ENCODE measurements at regions not wholly inside any gene's neighbourhood (a gene's known extent, or its start where the extent isn't known, plus 50 kb on each side); places are given as distances from the start of the nearest gene placed in this dataset.
"Not testable (repeated sequence)": the region's sequence is repeated elsewhere in the genome, so short reads cannot be mapped to it uniquely, and the experiment has no call there.

GRCh38 chr12:61563665-61564450, 696.3 kb upstream of the USP15 start:
- Mint-ChIP-seq H3K4me3 (no peak overlapping the region), H3K4me1 (no peaks in the 10 kb centered on the region), H3K27ac (no peak overlapping the region), H3K36me3 (no peaks in the 10 kb centered on the region), H3K9me3 (peaks cover 0 to 13% (median 0%) of the 10 kb centered on the region in 3 donors), H3K27me3 (no peaks in the 10 kb centered on the region)

- Mint-ChIP-seq H3K27me3 (no peaks in the 10 kb centered on the region), H3K9me3 (peaks cover 0 to 13% (median 0%) of the 10 kb centered on the region in 3 donors), H3K4me3 (no peak overlapping the region), H3K4me1 (no peaks in the 10 kb centered on the region), H3K36me3 (no peaks in the 10 kb centered on the region), H3K27ac (no peak overlapping the region)
These were observed 695.7 kb upstream of the USP15 start for GRCh38 chr12:61564466-61564865.

- no peaks in the 10 kb centered on the region for H3K27me3 Mint-ChIP-seq
- H3K9me3 Mint-ChIP-seq, result peaks cover 0 to 10% (median 0%) of the 10 kb centered on the region in 3 donors
- H3K4me1 Mint-ChIP-seq, result no peaks in the 10 kb centered on the region
- no peak overlapping the region for H3K27ac Mint-ChIP-seq
- no peak overlapping the region for H3K4me3 Mint-ChIP-seq
- no peaks in the 10 kb centered on the region for H3K36me3 Mint-ChIP-seq
These were observed 694.0 kb upstream of the USP15 start for GRCh38 chr12:61566183-61566582.

- no peak overlapping the region for H3K27ac Mint-ChIP-seq
- no peaks in the 10 kb centered on the region for H3K36me3 Mint-ChIP-seq
- no peak overlapping the region for H3K4me3 Mint-ChIP-seq
- peaks cover 0 to 11% (median 2%) of the 10 kb centered on the region in 3 donors for H3K9me3 Mint-ChIP-seq
- no peaks in the 10 kb centered on the region for H3K27me3 Mint-ChIP-seq
- H3K4me1 Mint-ChIP-seq, result no peaks in the 10 kb centered on the region
These were observed 685.9 kb upstream of the USP15 start for GRCh38 chr12:61574339-61574738.

GRCh38 chr12:61584943-61585342, 675.3 kb upstream of the USP15 start:
- H3K4me1 Mint-ChIP-seq, result no peaks in the 10 kb centered on the region
- H3K4me3 Mint-ChIP-seq, result no peak overlapping the region
- no peaks in the 10 kb centered on the region for H3K36me3 Mint-ChIP-seq
- H3K9me3 Mint-ChIP-seq, result peaks cover 3 to 28% (median 11%) of the 10 kb centered on the region in 3 donors
- H3K27ac Mint-ChIP-seq, result no peak overlapping the region
- H3K27me3 Mint-ChIP-seq, result no peaks in the 10 kb centered on the region

GRCh38 chr12:61590864-61591263, 669.3 kb upstream of the USP15 start:
- H3K4me3 Mint-ChIP-seq, H3K27ac Mint-ChIP-seq, H3K4me1 Mint-ChIP-seq, H3K27me3 Mint-ChIP-seq, H3K36me3 Mint-ChIP-seq: not testable (repeated sequence)
- H3K9me3 Mint-ChIP-seq, result peaks cover 13 to 42% (median 16%) of the 10 kb centered on the region in 3 donors

- H3K27me3 Mint-ChIP-seq, result no peaks in the 10 kb centered on the region
- no peaks in the 10 kb centered on the region for H3K36me3 Mint-ChIP-seq
- peaks cover 3 to 10% (median 4%) of the 10 kb centered on the region in 3 donors for H3K9me3 Mint-ChIP-seq
- H3K4me3 Mint-ChIP-seq, result no peak overlapping the region
- no peak overlapping the region for H3K27ac Mint-ChIP-seq
- no peaks in the 10 kb centered on the region for H3K4me1 Mint-ChIP-seq
These were observed 650.1 kb upstream of the USP15 start for GRCh38 chr12:61610143-61610542.

- H3K4me3 Mint-ChIP-seq, result no peak overlapping the region
- H3K4me1 Mint-ChIP-seq, result no peaks in the 10 kb centered on the region
- H3K27me3 Mint-ChIP-seq, result no peaks in the 10 kb centered on the region
- H3K27ac Mint-ChIP-seq, result no peak overlapping the region
- no peaks in the 10 kb centered on the region for H3K36me3 Mint-ChIP-seq
- H3K9me3 Mint-ChIP-seq, result peaks cover 2 to 19% (median 16%) of the 10 kb centered on the region in 3 donors
These were observed 630.5 kb upstream of the USP15 start for GRCh38 chr12:61629702-61630101.

GRCh38 chr12:61646639-61647038, 613.6 kb upstream of the USP15 start:
- Mint-ChIP-seq H3K4me3 (no peak overlapping the region), H3K4me1 (no peaks in the 10 kb centered on the region), H3K27me3 (no peaks in the 10 kb centered on the region), H3K27ac (no peak overlapping the region), H3K36me3 (no peaks in the 10 kb centered on the region), H3K9me3 (peaks cover 2 to 7% (median 4%) of the 10 kb centered on the region in 3 donors)

GRCh38 chr12:61647566-61647965, 612.6 kb upstream of the USP15 start:
- Mint-ChIP-seq H3K27ac (no peak overlapping the region), H3K27me3 (no peaks in the 10 kb centered on the region), H3K4me3 (no peak overlapping the region), H3K36me3 (no peaks in the 10 kb centered on the region), H3K9me3 (peaks cover 2 to 5% (median 4%) of the 10 kb centered on the region in 3 donors), H3K4me1 (no peaks in the 10 kb centered on the region)

- no peaks in the 10 kb centered on the region for H3K4me1 Mint-ChIP-seq
- peaks cover 0 to 8% (median 7%) of the 10 kb centered on the region in 3 donors for H3K9me3 Mint-ChIP-seq
- no peaks in the 10 kb centered on the region for H3K36me3 Mint-ChIP-seq
- H3K4me3 Mint-ChIP-seq, result no peak overlapping the region
- H3K27ac Mint-ChIP-seq, result no peak overlapping the region
- no peaks in the 10 kb centered on the region for H3K27me3 Mint-ChIP-seq
These were observed 607.9 kb upstream of the USP15 start for GRCh38 chr12:61652265-61652664.

- no peaks in the 10 kb centered on the region for H3K4me1 Mint-ChIP-seq
- no peaks in the 10 kb centered on the region for H3K36me3 Mint-ChIP-seq
- H3K27me3 Mint-ChIP-seq, result no peaks in the 10 kb centered on the region
- peaks cover 7 to 17% (median 9%) of the 10 kb centered on the region in 3 donors for H3K9me3 Mint-ChIP-seq
- H3K4me3 Mint-ChIP-seq, result no peak overlapping the region
- H3K27ac Mint-ChIP-seq, result no peak overlapping the region
These were observed 605.5 kb upstream of the USP15 start for GRCh38 chr12:61654698-61655097.

GRCh38 chr12:61655241-61655640, 605.0 kb upstream of the USP15 start:
- H3K27ac Mint-ChIP-seq, result no peak overlapping the region
- no peaks in the 10 kb centered on the region for H3K4me1 Mint-ChIP-seq
- no peaks in the 10 kb centered on the region for H3K27me3 Mint-ChIP-seq
- peaks cover 9 to 21% (median 12%) of the 10 kb centered on the region in 3 donors for H3K9me3 Mint-ChIP-seq
- no peaks in the 10 kb centered on the region for H3K36me3 Mint-ChIP-seq
- H3K4me3 Mint-ChIP-seq, result no peak overlapping the region

- H3K27ac Mint-ChIP-seq, result no peak overlapping the region
- H3K4me1 Mint-ChIP-seq, result no peaks in the 10 kb centered on the region
- H3K4me3 Mint-ChIP-seq, result no peak overlapping the region
- no peaks in the 10 kb centered on the region for H3K36me3 Mint-ChIP-seq
- no peaks in the 10 kb centered on the region for H3K27me3 Mint-ChIP-seq
- H3K9me3 Mint-ChIP-seq, result peaks cover 4 to 24% (median 4%) of the 10 kb centered on the region in 3 donors
These were observed 592.5 kb upstream of the USP15 start for GRCh38 chr12:61667676-61668075.

- Mint-ChIP-seq H3K27ac (no peak overlapping the region), H3K9me3 (peaks cover 0 to 17% (median 3%) of the 10 kb centered on the region in 3 donors), H3K4me3 (no peak overlapping the region), H3K36me3 (no peaks in the 10 kb centered on the region), H3K4me1 (no peaks in the 10 kb centered on the region), H3K27me3 (no peaks in the 10 kb centered on the region)
These were observed 583.7 kb upstream of the USP15 start for GRCh38 chr12:61676520-61676919.

GRCh38 chr12:61687407-61687806, 572.8 kb upstream of the USP15 start:
- H3K36me3 Mint-ChIP-seq, result no peaks in the 10 kb centered on the region
- H3K27me3 Mint-ChIP-seq, result no peaks in the 10 kb centered on the region
- H3K9me3 Mint-ChIP-seq, result peaks cover 4 to 25% (median 7%) of the 10 kb centered on the region in 3 donors
- H3K27ac Mint-ChIP-seq, result peak overlapping the region in 1 of 3 donors; percentile 75
- no peaks in the 10 kb centered on the region for H3K4me1 Mint-ChIP-seq
- no peak overlapping the region for H3K4me3 Mint-ChIP-seq
